ENCODE measurements at regions not wholly inside any gene's neighbourhood (a gene's known extent, or its start where the extent isn't known, plus 50 kb on each side); places are given as distances from the start of the nearest gene placed in this dataset.

GRCh38 chr2:65662654-65663432, 230.4 kb upstream of the SPRED2 start (continued):
- TF ChIP-seq ZNF529 (tag by site-specific recombination; IDR thresholded peaks at IDR 0.05; ENCODE audit: insufficient replicate concordance): no peak

- ChIA-PET CTCF (interaction anchor here (2.0 to 2.4 kb wide), 2 partner anchors 22 to 49 kb away, joined by 7 to 17 read pairs; no protein-coding TSS in a partner anchor), POLR2A (interaction anchor here (0.6 kb wide), 1 partner anchor 773 kb away, joined by 3 read pairs; no protein-coding TSS in a partner anchor)
- no peaks in the 10 kb centered on the region for H3K9me3 ChIP-seq (ENCODE audit: control insufficient read depth, insufficient read depth, low read depth, low read length)
- H3K4me3 ChIP-seq (ENCODE audit: low read depth, low read length): peak overlapping the region; percentile 23
- H3K27ac ChIP-seq (ENCODE audit: extremely low read depth, low read depth, low read length): peak overlapping the region; percentile 58
- H3K4me1 ChIP-seq (ENCODE audit: control insufficient read depth, insufficient read depth, low read length): peaks cover 13% of the 10 kb centered on the region
- H3K36me3 ChIP-seq (ENCODE audit: control insufficient read depth in 2 of 2, insufficient read depth in 1 of 2, low read length in 2 of 2): no peaks in the 10 kb centered on the region
- TF ChIP-seq ZNF146 (tag by site-specific recombination; IDR thresholded peaks at IDR 0.05): no peak
- peak; percentile 66; the same call in 1 of the 2 replicates for TF ChIP-seq ZNF423 (tag by site-specific recombination; IDR thresholded peaks at IDR 0.05)
- TF ChIP-seq ZSCAN30 (tag by site-specific recombination; IDR thresholded peaks at IDR 0.05): 0 out of 2 replicates have a peak, but pooled peaks have one; percentile 16
- peak; percentile 81 for TF ChIP-seq ZIC2 (tag by site-specific recombination; IDR thresholded peaks at IDR 0.05)
- TF ChIP-seq, protein P1, sequence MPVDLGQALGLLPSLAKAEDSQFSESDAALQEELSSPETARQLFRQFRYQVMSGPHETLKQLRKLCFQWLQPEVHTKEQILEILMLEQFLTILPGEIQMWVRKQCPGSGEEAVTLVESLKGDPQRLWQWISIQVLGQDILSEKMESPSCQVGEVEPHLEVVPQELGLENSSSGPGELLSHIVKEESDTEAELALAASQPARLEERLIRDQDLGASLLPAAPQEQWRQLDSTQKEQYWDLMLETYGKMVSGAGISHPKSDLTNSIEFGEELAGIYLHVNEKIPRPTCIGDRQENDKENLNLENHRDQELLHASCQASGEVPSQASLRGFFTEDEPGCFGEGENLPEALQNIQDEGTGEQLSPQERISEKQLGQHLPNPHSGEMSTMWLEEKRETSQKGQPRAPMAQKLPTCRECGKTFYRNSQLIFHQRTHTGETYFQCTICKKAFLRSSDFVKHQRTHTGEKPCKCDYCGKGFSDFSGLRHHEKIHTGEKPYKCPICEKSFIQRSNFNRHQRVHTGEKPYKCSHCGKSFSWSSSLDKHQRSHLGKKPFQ (tag by site-specific recombination; IDR thresholded peaks at IDR 0.05): peak; percentile 14; the same call in 1 of the 2 replicates
- peak; percentile 82 for TF ChIP-seq ZNF600 (tag by site-specific recombination; IDR thresholded peaks at IDR 0.05)
- no peak for TF ChIP-seq ZNF521 (tag by site-specific recombination; IDR thresholded peaks at IDR 0.05)
- TF ChIP-seq ZFP41 (tag by site-specific recombination; IDR thresholded peaks at IDR 0.05; ENCODE audit: borderline replicate concordance): no peak
- TF ChIP-seq SCRT1 (tag by site-specific recombination; IDR thresholded peaks at IDR 0.05; ENCODE audit: borderline replicate concordance): peak; percentile 9; the same call in 1 of the 2 replicates
- TF ChIP-seq ZNF558 (tag by site-specific recombination; IDR thresholded peaks at IDR 0.05): no peak
- TF ChIP-seq ZNF621 (tag by site-specific recombination; IDR thresholded peaks at IDR 0.05): no peak
- TF ChIP-seq ZNF747 (tag by site-specific recombination; IDR thresholded peaks at IDR 0.05): no peak
- TF ChIP-seq AEBP2 (tag by site-specific recombination; IDR thresholded peaks at IDR 0.05; ENCODE audit: borderline replicate concordance): no peak
- peak; percentile 35 for TF ChIP-seq REST (tag by site-specific recombination; IDR thresholded peaks at IDR 0.05)
- TF ChIP-seq ZSCAN23 (tag by site-specific recombination; IDR thresholded peaks at IDR 0.05): no peak
- 0 out of 2 replicates have a peak, but pooled peaks have one; percentile 7 for TF ChIP-seq ZNF2 (tag by site-specific recombination; IDR thresholded peaks at IDR 0.05)
- peak; percentile 60; the same call in 1 of the 2 replicates for TF ChIP-seq PRDM6 (tag by site-specific recombination; IDR thresholded peaks at IDR 0.05)
- TF ChIP-seq ZNF768 (tag by site-specific recombination; IDR thresholded peaks at IDR 0.05): no peak
- TF ChIP-seq, protein P2, sequence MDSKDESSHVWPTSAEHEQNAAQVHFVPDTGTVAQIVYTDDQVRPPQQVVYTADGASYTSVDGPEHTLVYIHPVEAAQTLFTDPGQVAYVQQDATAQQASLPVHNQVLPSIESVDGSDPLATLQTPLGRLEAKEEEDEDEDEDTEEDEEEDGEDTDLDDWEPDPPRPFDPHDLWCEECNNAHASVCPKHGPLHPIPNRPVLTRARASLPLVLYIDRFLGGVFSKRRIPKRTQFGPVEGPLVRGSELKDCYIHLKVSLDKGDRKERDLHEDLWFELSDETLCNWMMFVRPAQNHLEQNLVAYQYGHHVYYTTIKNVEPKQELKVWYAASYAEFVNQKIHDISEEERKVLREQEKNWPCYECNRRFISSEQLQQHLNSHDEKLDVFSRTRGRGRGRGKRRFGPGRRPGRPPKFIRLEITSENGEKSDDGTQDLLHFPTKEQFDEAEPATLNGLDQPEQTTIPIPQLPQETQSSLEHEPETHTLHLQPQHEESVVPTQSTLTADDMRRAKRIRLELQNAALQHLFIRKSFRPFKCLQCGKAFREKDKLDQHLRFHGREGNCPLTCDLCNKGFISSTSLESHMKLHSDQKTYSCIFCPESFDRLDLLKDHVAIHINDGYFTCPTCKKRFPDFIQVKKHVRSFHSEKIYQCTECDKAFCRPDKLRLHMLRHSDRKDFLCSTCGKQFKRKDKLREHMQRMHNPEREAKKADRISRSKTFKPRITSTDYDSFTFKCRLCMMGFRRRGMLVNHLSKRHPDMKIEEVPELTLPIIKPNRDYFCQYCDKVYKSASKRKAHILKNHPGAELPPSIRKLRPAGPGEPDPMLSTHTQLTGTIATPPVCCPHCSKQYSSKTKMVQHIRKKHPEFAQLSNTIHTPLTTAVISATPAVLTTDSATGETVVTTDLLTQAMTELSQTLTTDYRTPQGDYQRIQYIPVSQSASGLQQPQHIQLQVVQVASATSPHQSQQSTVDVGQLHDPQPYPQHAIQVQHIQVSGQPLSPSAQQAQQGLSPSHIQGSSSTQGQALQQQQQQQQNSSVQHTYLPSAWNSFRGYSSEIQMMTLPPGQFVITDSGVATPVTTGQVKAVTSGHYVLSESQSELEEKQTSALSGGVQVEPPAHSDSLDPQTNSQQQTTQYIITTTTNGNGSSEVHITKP (tag by site-specific recombination; IDR thresholded peaks at IDR 0.05): no peak
- no peak for TF ChIP-seq ZNF366 (tag by site-specific recombination; conservative IDR thresholded peaks at IDR 0.05)
- TF ChIP-seq ZNF341 (tag by site-specific recombination; IDR thresholded peaks at IDR 0.05; ENCODE audit: low read depth): peak; percentile 49
These were observed 229.7 kb upstream of the SPRED2 start for GRCh38 chr2:65661980-65662653.
